NCI-H2107 treated with DMSO at 0.1 percent for 48 hours (cell line): ENCODE measurements at regions not wholly inside any gene's neighbourhood (a gene's known extent, or its start where the extent isn't known, plus 50 kb on each side); places are given as distances from the start of the nearest gene placed in this dataset.

Experiments
- DNase-seq: peaks from one replicate; lab custom pipeline; 2025; ENCODE audit not compliant: unreplicated experiment; lab: John Stamatoyannopoulos, UW

DNA sequence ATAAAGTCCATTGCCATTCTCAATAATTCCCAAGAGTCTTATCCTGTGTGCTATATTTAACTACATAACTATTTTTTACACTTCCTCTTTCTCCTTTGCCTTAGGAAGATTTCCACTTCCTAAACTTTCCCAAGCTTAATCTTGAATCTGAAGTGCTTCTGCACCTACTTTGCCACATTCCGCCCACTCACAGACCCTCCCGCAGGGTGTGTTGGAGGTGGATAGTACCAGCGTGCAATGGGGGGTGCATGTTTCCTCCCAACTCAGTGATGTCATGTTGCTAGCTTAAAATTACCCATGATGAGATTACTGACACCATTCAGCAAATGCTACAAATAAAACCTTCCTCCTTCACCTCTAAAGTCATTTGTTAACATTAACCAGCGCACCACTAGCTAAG is 460.2 kb downstream of the NR2F1-AS1 start:
- no peak for DNase-seq

- no peak for DNase-seq
Observed at GRCh38 chr5:93120051-93120450, 461.0 kb downstream of the NR2F1-AS1 start.

GRCh38 chr5:93117751-93118531 is 463.1 kb downstream of the NR2F1-AS1 start:
- no peak for DNase-seq

DNA sequence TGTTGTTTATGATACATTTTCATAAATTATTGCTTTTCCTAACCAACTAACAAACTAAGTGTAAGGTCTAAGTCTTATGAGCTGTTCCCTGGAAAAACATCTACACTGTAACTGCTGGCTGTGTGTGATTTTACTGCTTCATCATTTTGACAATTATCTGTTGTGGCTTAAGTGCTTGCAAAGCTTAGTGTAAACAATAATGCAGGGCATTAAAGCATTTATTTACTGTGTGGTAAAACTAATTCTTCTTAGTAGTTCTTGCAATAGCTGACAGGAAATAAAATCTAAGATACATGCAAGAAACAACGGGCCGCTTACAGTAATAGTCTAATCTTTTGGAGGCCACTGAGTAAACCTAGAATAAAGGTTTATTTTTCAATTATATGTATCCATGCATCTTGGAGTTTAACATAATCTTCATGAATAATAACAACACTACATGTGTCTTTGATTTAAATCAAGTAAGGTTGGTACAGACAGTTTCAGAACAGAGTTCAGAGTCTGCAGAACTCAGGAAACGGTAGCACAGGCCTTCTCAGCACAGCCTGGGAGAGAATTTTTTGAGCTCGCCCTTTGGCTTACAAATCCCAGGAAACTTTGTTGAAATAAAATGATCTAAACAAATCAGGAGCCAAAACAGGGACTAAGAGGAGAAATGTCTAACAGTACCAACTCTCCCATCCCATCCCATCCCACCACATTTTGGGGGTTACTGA is 473.1 kb downstream of the NR2F1-AS1 start:
- DNase-seq: no peak

DNA sequence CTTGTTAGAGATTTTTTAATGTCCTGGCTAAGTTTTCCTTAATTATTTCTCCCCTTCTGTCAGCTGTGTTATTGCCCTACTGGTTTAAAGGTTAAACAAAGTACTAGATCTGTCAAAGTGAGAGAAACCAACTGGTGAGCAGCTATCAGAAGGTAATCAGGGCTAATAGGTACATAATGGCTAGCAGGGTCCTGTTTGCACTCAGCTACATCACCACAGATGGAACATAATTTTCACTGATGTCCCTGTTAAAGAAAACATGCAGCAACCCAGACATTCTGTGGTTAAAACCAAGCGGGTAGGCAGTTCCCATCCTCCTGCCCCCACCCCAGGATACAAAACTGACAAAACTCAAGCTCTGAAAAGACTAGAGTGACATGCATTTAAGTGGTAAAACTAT is 473.9 kb downstream of the NR2F1-AS1 start:
- no peak for DNase-seq

DNA sequence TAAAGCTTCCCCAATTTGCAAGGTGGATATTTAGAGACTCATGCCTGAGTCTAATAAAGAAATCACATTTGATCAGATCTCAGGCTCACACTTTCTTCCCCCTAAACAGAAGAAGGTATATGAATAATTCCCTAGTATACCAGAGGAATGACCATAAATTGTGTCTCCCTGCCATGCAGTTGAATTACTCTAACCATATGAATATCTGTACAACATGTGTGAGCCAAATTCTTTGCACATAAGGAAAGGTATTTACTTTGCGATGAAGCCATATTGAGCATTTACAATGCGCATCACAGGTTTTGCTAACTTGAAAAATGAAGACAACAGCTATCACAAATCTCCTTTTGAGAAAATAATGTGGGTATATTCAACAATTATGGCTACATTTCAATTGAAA is 479.4 kb downstream of the NR2F1-AS1 start:
- DNase-seq: no peak

- DNase-seq: no peak
Observed at GRCh38 chr5:93100976-93101375, 480.0 kb downstream of the NR2F1-AS1 start.

- DNase-seq: no peak
Observed at GRCh38 chr5:93100428-93100827, 480.6 kb downstream of the NR2F1-AS1 start.

GRCh38 chr5:93099902-93100347 is 481.1 kb downstream of the NR2F1-AS1 start:
- DNase-seq: no peak

DNA sequence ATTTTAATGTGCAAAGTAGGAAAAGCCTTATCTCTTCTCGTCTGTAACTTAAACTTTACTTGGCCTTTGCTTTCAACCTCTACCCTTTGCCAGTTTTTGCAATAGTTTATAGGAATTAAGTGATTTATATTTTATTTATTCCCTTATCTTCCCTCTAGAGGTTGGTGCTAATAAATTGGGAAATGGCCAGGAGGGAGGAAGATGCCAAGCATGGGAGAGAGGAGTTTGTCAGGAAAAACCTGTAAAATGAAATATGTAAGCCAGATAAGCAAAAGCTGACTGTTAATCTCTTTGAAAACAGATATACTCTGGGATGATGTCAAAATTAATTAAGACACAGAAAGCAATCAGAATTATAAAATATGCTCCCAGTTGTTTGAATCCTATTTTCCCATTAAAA is 484.5 kb downstream of the NR2F1-AS1 start:
- no peak for DNase-seq

- no peak for DNase-seq
Observed at GRCh38 chr5:93092349-93093105, 488.5 kb downstream of the NR2F1-AS1 start.

- no peak for DNase-seq
Observed at GRCh38 chr5:93090698-93091097, 490.3 kb downstream of the NR2F1-AS1 start.

- DNase-seq: no peak
Observed at GRCh38 chr5:93088592-93089389, 492.2 kb downstream of the NR2F1-AS1 start.

DNA sequence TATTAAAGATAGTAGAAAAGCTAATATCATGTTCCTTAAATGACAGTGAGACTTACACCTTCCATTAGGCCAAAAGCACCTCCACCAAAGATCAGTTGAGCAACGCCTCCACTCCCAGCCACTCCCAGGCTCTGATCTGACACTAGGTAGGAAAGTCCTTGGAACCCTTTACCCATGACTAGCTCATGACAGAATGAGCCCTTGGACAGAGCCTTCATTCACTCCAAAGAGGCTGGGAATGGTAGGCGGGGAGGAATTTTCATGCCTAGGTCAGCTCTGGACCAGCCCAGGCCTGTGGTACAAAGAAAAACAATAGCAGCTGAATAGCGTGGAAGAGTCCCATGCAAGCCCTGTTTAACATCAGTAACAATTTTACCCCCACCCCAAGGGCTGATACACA is 493.7 kb downstream of the NR2F1-AS1 start:
- DNase-seq: no peak

GRCh38 chr5:93082981-93083380 is 498.0 kb downstream of the NR2F1-AS1 start:
- DNase-seq: no peak

GRCh38 chr5:93079046-93079445 is 502.0 kb downstream of the NR2F1-AS1 start:
- DNase-seq: no peak

GRCh38 chr5:93078082-93079038 is 502.7 kb downstream of the NR2F1-AS1 start:
- DNase-seq: no peak

DNA sequence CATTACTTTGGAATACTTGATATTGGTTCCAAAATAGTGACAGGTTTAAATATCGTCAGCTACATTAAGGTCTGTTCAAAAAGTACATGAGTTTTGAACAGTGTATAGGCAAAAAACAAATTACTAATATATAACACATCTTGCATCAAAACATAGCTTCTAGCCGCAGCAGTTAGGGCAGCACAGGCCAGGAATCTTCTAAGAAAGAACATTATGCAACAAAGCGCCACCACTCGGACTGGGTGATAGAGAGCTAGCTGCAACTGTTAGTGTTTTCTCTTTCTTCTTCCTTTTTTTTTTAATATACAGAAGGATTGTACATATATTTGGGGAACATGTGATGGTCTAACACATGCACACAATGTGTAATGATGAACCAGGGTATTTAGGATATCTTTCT is 504.5 kb downstream of the NR2F1-AS1 start:
- no peak for DNase-seq

GRCh38 chr5:93076096-93076495 is 504.9 kb downstream of the NR2F1-AS1 start:
- no peak for DNase-seq

DNA sequence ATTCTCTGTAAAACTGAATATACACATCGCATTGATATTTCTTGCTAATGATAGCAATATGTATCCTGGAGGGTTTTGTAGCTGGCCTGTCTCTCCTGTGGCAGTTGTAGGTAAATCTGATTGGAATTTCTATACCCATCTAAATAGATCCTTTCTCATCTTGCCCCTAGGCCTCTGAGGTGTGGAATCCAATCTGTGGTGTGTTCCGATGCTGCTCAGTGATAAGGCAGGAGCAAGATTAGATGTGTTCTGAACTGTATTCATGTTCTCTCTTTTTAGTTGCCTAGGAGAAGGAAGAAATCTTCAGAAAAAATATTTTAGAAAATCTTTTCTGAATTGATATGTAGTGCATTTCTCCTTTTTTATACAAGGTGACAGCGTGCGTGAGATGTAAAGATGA is 507.5 kb downstream of the NR2F1-AS1 start:
- no peak for DNase-seq
